LNCaP clone FGC (cell line): ENCODE measurements at regions not wholly inside any gene's neighbourhood (a gene's known extent, or its start where the extent isn't known, plus 50 kb on each side); places are given as distances from the start of the nearest gene placed in this dataset.
"Not testable (repeated sequence)": the region's sequence is repeated elsewhere in the genome, so short reads cannot be mapped to it uniquely, and the experiment has no call there.

Experiments
- DNase-seq: peaks from one replicate; pipeline ENCODE4 v3.0.0-alpha.2; 2011; ENCODE audit warnings: low read depth
- H3K4me3 ChIP-seq: 2 replicates; pipeline ENCODE4 v1.5.1; 2011; ENCODE audit warnings: mild to moderate bottlenecking, low read depth, low read length, control low read depth
- TF ChIP-seq, protein P1 (sequence below): IDR thresholded peaks from 2 replicates; pipeline ENCODE4 v1.5.1; 2012; ENCODE audit warnings: mild to moderate bottlenecking; ENCODE audit not compliant: control insufficient read depth, insufficient read depth; ENCODE audit errors: extremely low read depth

DNA sequence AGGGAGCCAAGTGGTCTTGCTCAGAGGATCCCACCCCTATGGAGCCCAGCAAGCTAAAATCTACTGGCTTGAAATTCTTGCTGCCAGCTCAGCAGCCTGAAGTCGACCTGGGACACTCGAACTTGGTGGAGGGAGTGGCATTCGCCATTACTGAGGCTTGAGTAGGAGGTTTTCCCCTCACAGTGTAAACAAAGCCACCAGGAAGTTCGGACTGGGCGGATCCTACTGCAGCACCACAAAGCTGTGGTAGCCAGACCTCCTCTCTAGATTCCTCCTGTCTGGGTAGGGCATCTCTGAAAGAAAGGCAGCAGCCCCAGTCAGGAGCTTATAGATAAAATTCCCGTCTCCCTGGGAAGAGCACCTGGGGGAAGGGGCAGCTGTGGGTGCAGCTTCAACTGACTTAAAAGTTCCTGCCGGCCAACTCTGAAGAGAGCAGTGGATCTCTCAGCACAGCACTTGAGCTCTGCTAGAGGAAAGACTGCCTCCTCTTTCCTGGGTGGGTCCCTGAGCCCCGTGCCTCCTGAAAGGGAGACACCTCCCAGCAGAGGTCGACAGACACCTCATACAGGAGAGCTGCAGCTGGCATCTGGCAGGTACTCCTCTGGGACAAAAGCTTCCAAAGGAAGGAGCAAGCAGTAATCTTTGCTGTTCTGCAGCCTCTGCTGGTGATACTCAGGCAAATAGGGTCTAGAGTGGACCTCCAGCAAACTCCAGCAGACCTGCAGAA is 576.3 kb upstream of the NECTIN3 start:
- H3K4me3 ChIP-seq = no peak overlapping the region
- no peak for DNase-seq
- TF ChIP-seq, protein P1, sequence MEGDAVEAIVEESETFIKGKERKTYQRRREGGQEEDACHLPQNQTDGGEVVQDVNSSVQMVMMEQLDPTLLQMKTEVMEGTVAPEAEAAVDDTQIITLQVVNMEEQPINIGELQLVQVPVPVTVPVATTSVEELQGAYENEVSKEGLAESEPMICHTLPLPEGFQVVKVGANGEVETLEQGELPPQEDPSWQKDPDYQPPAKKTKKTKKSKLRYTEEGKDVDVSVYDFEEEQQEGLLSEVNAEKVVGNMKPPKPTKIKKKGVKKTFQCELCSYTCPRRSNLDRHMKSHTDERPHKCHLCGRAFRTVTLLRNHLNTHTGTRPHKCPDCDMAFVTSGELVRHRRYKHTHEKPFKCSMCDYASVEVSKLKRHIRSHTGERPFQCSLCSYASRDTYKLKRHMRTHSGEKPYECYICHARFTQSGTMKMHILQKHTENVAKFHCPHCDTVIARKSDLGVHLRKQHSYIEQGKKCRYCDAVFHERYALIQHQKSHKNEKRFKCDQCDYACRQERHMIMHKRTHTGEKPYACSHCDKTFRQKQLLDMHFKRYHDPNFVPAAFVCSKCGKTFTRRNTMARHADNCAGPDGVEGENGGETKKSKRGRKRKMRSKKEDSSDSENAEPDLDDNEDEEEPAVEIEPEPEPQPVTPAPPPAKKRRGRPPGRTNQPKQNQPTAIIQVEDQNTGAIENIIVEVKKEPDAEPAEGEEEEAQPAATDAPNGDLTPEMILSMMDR = peak; percentile 16; the same call in 1 of the 2 replicates

DNA sequence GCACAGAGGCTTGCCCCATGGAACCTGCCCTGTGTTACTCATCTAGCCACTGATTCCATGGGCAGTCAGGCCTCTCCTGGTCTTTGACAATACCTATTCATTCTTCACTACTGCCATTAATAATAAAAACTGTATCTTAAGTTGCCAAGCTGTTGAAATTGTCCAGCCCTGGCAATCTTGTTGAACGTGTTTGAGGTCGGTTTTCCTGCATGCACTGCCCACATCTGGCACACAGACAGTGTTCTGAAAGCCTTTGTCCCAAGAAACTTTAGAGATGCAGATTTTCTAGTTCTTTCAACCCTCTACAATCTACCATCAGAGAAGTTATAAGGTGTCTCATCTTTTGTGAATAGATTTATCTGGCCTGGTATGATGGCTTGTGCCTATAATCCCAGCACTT is 567.2 kb upstream of the NECTIN3 start:
- DNase-seq = no peak
- no peak overlapping the region for H3K4me3 ChIP-seq
- TF ChIP-seq, protein P1 = no peak

GRCh38 chr3:110504901-110505300 is 566.7 kb upstream of the NECTIN3 start:
- DNase-seq = no peak
- TF ChIP-seq, protein P1 = no peak
- H3K4me3 ChIP-seq = no peak overlapping the region

DNA sequence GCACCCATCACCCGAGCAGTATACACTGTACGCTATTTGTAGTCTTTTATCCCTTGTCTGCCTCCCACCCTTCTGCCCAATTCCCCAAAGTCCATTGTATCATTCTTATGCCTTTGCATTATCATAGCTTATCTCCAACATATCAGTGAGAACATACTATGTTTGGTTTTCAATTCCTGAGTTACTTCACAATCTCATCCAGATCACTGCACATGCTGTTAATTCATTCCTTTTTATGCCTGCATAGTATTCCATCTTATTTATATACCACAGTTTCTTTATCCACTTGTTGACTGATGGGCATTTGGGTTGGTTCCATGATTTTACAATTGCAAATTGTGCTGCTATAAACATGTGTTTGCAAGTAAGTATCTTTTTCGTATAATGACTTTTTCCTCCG is 564.7 kb upstream of the NECTIN3 start:
- no peak overlapping the region for H3K4me3 ChIP-seq
- TF ChIP-seq, protein P1 = no peak

DNA sequence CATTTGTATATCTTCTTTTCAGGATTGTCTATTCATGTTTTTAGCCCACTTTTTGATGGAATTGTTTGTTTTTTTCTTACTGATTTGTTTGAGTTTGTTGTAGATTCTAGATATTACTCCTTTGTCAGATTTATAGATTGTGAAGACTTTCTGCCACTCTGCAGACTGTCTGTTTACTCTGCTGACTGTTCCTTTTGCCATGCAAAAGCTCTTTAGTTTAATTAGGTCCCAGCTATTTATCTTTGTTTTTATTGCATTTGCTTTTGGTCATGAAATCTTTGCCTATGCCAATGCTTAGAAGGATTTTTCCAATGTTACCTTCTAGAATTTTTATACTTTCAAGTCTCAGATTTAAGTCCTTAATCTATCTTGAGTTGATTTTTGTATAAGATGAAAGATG is 564.0 kb upstream of the NECTIN3 start:
- DNase-seq = peak; percentile 23
- not testable (repeated sequence) for H3K4me3 ChIP-seq

More for the DNA sequence above, 564.7 kb upstream of the NECTIN3 start:
- DNase-seq = no peak

- no peak for DNase-seq
- H3K4me3 ChIP-seq = no peak overlapping the region
- TF ChIP-seq, protein P1 = no peak
These were observed 558.7 kb upstream of the NECTIN3 start for GRCh38 chr3:110512961-110513360.

- H3K4me3 ChIP-seq = no peak overlapping the region
- TF ChIP-seq, protein P1 = no peak
- DNase-seq = no peak
These were observed 553.6 kb upstream of the NECTIN3 start for GRCh38 chr3:110518031-110518430.
